HEK293 (cell line): ENCODE measurements at regions not wholly inside any gene's neighbourhood (a gene's known extent, or its start where the extent isn't known, plus 50 kb on each side); places are given as distances from the start of the nearest gene placed in this dataset.

ENCODE experiments used
- CTCF ChIA-PET: fragments of 350-600 bp; formaldehyde crosslinking; extraction: SDS; loops from one replicate; lab custom pipeline; 2021; ENCODE audit warnings: antibody characterized with exemption; lab: Yijun Ruan, JAX
- POLR2A ChIA-PET: fragments of 300-600 bp; formaldehyde crosslinking; extraction: SDS; loops from one replicate; lab custom pipeline; 2020; ENCODE audit warnings: antibody characterized with exemption, inconsistent platforms; lab: Yijun Ruan, JAX
- H3K27ac ChIP-seq: fragments of 200-500 bp; sonication (Bioruptor generic); 2 replicates; pipeline ENCODE4 v1.5.1; 2014; ENCODE audit warnings: low read depth, low read length, control low read depth, inconsistent platforms; ENCODE audit errors: extremely low read depth
- H3K36me3 ChIP-seq, 2 experiments: fragments of 200-500 bp in 1 of 2; sonication (Bioruptor generic) in 1 of 2; 1 replicate in 1 of 2; 2 replicates in 1 of 2; pipeline ENCODE4 v1.5.1; 2014 to 2017; ENCODE audit warnings: inconsistent platforms in 2 of 2, low read length in 2 of 2; ENCODE audit not compliant: control insufficient read depth in 2 of 2, insufficient read depth in 1 of 2
- H3K4me1 ChIP-seq: fragments of 200-500 bp; sonication (Bioruptor generic); 2 replicates; pipeline ENCODE4 v1.5.1; 2014; ENCODE audit warnings: mild to moderate bottlenecking, low read length, inconsistent platforms; ENCODE audit not compliant: control insufficient read depth, insufficient read depth
- H3K4me3 ChIP-seq: 2 replicates; pipeline ENCODE4 v1.5.1; 2011; ENCODE audit warnings: low read depth, mild to moderate bottlenecking, control low read depth, low read length, moderate library complexity
- H3K9me3 ChIP-seq: fragments of 200-500 bp; sonication (Bioruptor generic); 2 replicates; pipeline ENCODE4 v1.5.1; 2014; ENCODE audit warnings: low read depth, low read length, inconsistent platforms; ENCODE audit not compliant: control insufficient read depth, insufficient read depth
- EGR2 ChIP-seq: fragments of 450-650 bp; formaldehyde crosslinking; IDR thresholded peaks from 2 replicates; pipeline ENCODE4 v1.5.1; 2016; ENCODE audit warnings: low read depth, missing biosample characterization, missing genetic modification characterization
- GLIS2 ChIP-seq: fragments of 450-650 bp; formaldehyde crosslinking; IDR thresholded peaks from 2 replicates; pipeline ENCODE4 v1.5.1; 2016; ENCODE audit warnings: missing biosample characterization, missing genetic modification characterization
- KLF9 ChIP-seq: fragments of 450-650 bp; formaldehyde crosslinking; IDR thresholded peaks from 2 replicates; pipeline ENCODE4 v1.5.1; 2016; ENCODE audit warnings: missing biosample characterization, missing genetic modification characterization, low read depth
- SALL2 ChIP-seq: fragments of 450-650 bp; formaldehyde crosslinking; IDR thresholded peaks from 2 replicates; pipeline ENCODE4 v1.5.0; 2017; ENCODE audit warnings: missing biosample characterization, mild to moderate bottlenecking, missing genetic modification characterization, borderline replicate concordance
- SCRT1 ChIP-seq: fragments of 450-650 bp; formaldehyde crosslinking; IDR thresholded peaks from 2 replicates; pipeline ENCODE4 v1.5.1; 2016; ENCODE audit warnings: missing biosample characterization, missing genetic modification characterization, borderline replicate concordance
- YY2 ChIP-seq: fragments of 450-650 bp; formaldehyde crosslinking; IDR thresholded peaks from 2 replicates; pipeline ENCODE4 v1.5.1; 2016; ENCODE audit warnings: missing biosample characterization, missing genetic modification characterization
- ZFP3 ChIP-seq: fragments of 450-650 bp; formaldehyde crosslinking; IDR thresholded peaks from 2 replicates; pipeline ENCODE4 v1.5.1; 2016; ENCODE audit warnings: low read depth, missing biosample characterization, missing genetic modification characterization
- ZIC2 ChIP-seq: fragments of 450-650 bp; formaldehyde crosslinking; IDR thresholded peaks from 2 replicates; pipeline ENCODE4 v1.5.1; 2016; ENCODE audit warnings: missing biosample characterization, missing genetic modification characterization
- ZNF302 ChIP-seq: fragments of 450-650 bp; formaldehyde crosslinking; IDR thresholded peaks from 2 replicates; pipeline ENCODE4 v1.5.1; 2016; ENCODE audit warnings: missing biosample characterization, missing genetic modification characterization, low read depth
- ZNF335 ChIP-seq: fragments of 450-650 bp; formaldehyde crosslinking; conservative IDR thresholded peaks from 2 replicates; pipeline ENCODE4 v1.5.1; 2016; ENCODE audit warnings: missing biosample characterization, missing genetic modification characterization
- ZNF341 ChIP-seq: fragments of 450-650 bp; formaldehyde crosslinking; IDR thresholded peaks from 2 replicates; pipeline ENCODE4; 2016; ENCODE audit warnings: low read depth, missing biosample characterization, missing genetic modification characterization
- ZNF391 ChIP-seq: fragments of 450-650 bp; formaldehyde crosslinking; IDR thresholded peaks from 2 replicates; pipeline ENCODE4 v1.5.1; 2016; ENCODE audit warnings: low read depth, missing biosample characterization, missing genetic modification characterization, borderline replicate concordance
- ZNF510 ChIP-seq: fragments of 450-650 bp; formaldehyde crosslinking; IDR thresholded peaks from 2 replicates; pipeline ENCODE4 v1.5.1; 2018; ENCODE audit warnings: mild to moderate bottlenecking, missing genetic modification characterization, missing biosample characterization; ENCODE audit not compliant: insufficient replicate concordance
- ZNF707 ChIP-seq: fragments of 450-650 bp; formaldehyde crosslinking; IDR thresholded peaks from 2 replicates; pipeline ENCODE4 v1.5.1; 2016; ENCODE audit warnings: missing biosample characterization, missing genetic modification characterization
- ZNF837 ChIP-seq: fragments of 450-650 bp; formaldehyde crosslinking; IDR thresholded peaks from 2 replicates; pipeline ENCODE4 v1.5.1; 2016; ENCODE audit warnings: missing biosample characterization, missing genetic modification characterization
- TF ChIP-seq, protein P1 (sequence below): fragments of 450-650 bp; formaldehyde crosslinking; IDR thresholded peaks from 2 replicates; pipeline ENCODE4 v1.5.1; 2016; ENCODE audit warnings: missing biosample characterization, missing genetic modification characterization
- TF ChIP-seq, protein P2 (sequence below): fragments of 450-650 bp; formaldehyde crosslinking; IDR thresholded peaks from 2 replicates; pipeline ENCODE4 v1.5.1; 2016; ENCODE audit warnings: missing biosample characterization, missing genetic modification characterization, borderline replicate concordance
- TF ChIP-seq, protein P3 (sequence below): fragments of 450-650 bp; formaldehyde crosslinking; IDR thresholded peaks from 2 replicates; pipeline ENCODE4 v1.5.1; 2016; ENCODE audit warnings: missing biosample characterization, missing genetic modification characterization
- TF ChIP-seq, protein P4 (sequence below): fragments of 450-650 bp; formaldehyde crosslinking; IDR thresholded peaks from 2 replicates; pipeline ENCODE4 v1.5.1; 2017; ENCODE audit warnings: missing biosample characterization, missing genetic modification characterization

DNA sequence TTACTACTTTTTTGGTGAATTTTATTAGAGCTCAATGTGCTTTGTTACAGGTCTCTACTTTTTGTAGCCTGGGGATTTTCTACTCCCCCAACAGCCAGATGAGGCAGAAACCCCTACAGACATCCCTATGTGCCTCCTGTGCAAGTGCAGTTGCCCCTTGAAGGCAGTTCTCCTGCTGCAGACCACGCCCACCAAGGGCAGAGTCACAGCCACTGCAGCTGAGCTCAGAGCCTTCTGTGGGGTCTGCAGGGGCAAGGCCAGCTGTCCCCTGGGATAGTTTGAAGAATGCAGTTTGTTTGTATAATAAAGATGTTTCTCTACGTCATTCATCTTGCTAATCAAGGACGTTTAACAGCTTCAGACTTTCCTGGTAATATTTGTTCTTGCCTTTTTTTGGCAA is 76.8 kb downstream of the NPAP1 start (continued):
- TF ChIP-seq, protein P1, sequence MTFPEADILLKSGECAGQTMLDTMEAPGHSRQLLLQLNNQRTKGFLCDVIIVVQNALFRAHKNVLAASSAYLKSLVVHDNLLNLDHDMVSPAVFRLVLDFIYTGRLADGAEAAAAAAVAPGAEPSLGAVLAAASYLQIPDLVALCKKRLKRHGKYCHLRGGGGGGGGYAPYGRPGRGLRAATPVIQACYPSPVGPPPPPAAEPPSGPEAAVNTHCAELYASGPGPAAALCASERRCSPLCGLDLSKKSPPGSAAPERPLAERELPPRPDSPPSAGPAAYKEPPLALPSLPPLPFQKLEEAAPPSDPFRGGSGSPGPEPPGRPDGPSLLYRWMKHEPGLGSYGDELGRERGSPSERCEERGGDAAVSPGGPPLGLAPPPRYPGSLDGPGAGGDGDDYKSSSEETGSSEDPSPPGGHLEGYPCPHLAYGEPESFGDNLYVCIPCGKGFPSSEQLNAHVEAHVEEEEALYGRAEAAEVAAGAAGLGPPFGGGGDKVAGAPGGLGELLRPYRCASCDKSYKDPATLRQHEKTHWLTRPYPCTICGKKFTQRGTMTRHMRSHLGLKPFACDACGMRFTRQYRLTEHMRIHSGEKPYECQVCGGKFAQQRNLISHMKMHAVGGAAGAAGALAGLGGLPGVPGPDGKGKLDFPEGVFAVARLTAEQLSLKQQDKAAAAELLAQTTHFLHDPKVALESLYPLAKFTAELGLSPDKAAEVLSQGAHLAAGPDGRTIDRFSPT (tag by site-specific recombination), result no peak
- TF ChIP-seq ZIC2 (tag by site-specific recombination) (no peak), GLIS2 (no peak), KLF9 (tag by site-specific recombination) (no peak)
- TF ChIP-seq, protein P2, sequence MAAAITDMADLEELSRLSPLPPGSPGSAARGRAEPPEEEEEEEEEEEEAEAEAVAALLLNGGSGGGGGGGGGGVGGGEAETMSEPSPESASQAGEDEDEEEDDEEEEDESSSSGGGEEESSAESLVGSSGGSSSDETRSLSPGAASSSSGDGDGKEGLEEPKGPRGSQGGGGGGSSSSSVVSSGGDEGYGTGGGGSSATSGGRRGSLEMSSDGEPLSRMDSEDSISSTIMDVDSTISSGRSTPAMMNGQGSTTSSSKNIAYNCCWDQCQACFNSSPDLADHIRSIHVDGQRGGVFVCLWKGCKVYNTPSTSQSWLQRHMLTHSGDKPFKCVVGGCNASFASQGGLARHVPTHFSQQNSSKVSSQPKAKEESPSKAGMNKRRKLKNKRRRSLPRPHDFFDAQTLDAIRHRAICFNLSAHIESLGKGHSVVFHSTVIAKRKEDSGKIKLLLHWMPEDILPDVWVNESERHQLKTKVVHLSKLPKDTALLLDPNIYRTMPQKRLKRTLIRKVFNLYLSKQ (tag by site-specific recombination), result no peak

DNA sequence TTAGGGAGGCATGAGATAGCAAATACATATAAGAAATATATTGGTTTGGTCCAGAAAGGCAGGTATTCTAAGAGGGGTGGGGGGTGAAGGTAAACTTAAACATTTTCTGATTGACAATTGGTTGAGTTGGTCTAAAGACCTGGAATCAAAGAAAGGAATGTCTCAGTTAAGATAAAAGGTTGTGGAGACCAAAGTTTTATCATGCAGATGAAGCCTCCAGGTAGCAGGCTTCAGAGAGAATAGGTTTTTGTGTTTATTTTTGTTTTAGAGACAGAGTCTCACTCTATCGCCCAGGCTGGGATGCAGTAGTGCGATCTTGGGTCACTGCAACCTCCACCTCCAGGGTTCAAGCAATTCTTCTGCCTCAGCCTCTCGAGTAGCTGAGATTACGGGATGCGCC is 80.5 kb downstream of the NPAP1 start:
- TF ChIP-seq ZNF510 (tag by site-specific recombination) (no peak), ZNF707 (tag by site-specific recombination) (no peak), ZFP3 (no peak), EGR2 (tag by site-specific recombination) (no peak), ZNF837 (tag by site-specific recombination) (no peak), ZNF391 (no peak), SALL2 (no peak), ZIC2 (tag by site-specific recombination) (no peak), ZNF302 (tag by site-specific recombination) (no peak), ZNF335 (tag by site-specific recombination) (no peak), SCRT1 (tag by site-specific recombination) (no peak), ZNF341 (tag by site-specific recombination) (no peak), YY2 (no peak)
- TF ChIP-seq, protein P3, sequence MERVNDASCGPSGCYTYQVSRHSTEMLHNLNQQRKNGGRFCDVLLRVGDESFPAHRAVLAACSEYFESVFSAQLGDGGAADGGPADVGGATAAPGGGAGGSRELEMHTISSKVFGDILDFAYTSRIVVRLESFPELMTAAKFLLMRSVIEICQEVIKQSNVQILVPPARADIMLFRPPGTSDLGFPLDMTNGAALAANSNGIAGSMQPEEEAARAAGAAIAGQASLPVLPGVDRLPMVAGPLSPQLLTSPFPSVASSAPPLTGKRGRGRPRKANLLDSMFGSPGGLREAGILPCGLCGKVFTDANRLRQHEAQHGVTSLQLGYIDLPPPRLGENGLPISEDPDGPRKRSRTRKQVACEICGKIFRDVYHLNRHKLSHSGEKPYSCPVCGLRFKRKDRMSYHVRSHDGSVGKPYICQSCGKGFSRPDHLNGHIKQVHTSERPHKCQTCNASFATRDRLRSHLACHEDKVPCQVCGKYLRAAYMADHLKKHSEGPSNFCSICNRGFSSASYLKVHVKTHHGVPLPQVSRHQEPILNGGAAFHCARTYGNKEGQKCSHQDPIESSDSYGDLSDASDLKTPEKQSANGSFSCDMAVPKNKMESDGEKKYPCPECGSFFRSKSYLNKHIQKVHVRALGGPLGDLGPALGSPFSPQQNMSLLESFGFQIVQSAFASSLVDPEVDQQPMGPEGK (tag by site-specific recombination), result no peak
- TF ChIP-seq, protein P4, sequence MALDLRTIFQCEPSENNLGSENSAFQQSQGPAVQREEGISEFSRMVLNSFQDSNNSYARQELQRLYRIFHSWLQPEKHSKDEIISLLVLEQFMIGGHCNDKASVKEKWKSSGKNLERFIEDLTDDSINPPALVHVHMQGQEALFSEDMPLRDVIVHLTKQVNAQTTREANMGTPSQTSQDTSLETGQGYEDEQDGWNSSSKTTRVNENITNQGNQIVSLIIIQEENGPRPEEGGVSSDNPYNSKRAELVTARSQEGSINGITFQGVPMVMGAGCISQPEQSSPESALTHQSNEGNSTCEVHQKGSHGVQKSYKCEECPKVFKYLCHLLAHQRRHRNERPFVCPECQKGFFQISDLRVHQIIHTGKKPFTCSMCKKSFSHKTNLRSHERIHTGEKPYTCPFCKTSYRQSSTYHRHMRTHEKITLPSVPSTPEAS (tag by site-specific recombination), result no peak
- Histone ChIP-seq H3K4me1 (no peaks in the 10 kb centered on the region), H3K4me3 (no peak overlapping the region), H3K9me3 (no peaks in the 10 kb centered on the region), H3K27ac (no peak overlapping the region), H3K36me3 (no peaks in the 10 kb centered on the region)
- ChIA-PET CTCF (no interaction called here), POLR2A (no interaction called here)
